Raji (cell line): ENCODE measurements at regions not wholly inside any gene's neighbourhood (a gene's known extent, or its start where the extent isn't known, plus 50 kb on each side); places are given as distances from the start of the nearest gene placed in this dataset.

ENCODE experiments used
- POLR2A ChIP-seq: IDR thresholded peaks from 2 replicates; pipeline ENCODE4 v1.6.1; 2011; ENCODE audit warnings: low read depth, low read length, control low read depth; ENCODE audit not compliant: insufficient read depth

DNA sequence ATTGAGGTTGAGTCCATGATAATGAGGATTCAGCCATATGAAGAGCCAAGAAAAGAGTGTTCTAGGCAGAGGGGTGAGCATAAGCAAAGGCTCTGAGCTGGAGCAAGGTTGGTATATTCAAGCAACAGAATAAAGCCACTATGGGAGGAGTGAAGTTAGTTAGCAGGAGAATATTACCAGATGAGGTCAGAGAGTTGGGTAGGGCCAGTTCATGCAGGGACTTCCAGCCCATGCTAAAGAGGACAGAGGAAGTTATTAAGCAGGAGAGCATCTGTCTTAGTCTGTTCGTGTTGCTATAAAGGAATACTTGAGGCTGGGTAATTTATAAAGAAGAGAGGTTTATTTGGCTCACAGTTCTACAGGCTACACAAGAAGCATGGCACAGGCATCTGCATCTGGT lies 57.1 kb upstream of the ATG10 start:
- TF ChIP-seq POLR2A = no peak

DNA sequence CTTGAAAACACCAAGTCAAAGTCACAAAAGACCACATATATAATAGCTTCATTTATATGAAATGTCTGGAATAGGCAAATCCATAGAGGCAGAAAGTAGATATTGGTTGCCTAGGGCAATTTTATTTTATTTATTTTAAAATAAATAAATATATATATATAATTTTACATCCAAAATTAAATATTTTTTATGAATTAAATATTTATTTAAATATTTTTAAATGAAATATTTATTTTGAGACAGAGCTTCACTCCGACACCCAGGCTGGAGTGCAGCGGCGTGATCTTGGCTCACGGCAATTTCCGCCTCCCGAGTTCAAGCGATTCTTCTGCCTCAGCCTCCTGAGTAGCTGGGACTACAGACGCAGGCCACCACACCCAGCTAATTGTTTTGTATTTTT lies 58.9 kb upstream of the ATG10 start:
- TF ChIP-seq POLR2A = no peak

DNA sequence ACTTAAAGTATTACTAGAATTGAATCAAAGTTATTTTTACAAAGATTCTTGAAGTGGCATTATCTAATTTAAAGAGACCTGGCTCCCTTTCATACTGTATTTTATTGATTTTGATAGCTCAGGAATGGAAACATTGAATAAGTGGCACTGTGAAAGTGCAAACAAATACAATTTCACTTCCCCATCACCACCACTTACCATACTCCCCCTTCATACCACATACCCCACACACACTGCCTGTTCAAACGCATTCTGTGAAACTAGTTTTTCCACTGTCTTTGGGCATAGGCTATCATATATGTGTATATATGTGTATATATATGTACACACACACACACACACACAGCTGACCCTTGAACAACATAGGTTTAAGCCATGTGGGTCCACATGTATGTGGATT lies 62.1 kb upstream of the ATG10 start:
- TF ChIP-seq POLR2A = no peak

- TF ChIP-seq POLR2A = no peak
Observed at GRCh38 chr5:81908771-81909170, 63.1 kb upstream of the ATG10 start.

DNA sequence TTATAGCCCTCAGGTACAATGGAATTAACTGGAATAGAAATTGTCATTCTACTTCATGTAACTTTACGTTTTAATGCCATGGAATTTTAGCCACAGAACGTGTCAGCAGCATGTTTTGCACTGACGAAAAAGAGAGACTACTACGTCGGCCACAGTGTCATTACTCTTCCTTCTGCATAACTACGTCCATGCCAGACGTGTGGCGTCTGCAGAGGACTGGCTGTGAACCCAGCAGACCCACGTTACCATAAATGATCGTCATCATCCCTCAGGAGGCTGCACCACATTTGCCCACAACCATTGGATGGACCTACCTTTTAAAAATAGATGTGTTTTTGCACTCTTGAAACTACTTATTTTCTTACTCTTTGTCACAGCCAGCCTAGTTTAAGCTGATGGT lies 63.8 kb upstream of the ATG10 start:
- TF ChIP-seq POLR2A = no peak

GRCh38 chr5:81907012-81907635 lies 64.7 kb upstream of the ATG10 start:
- no peak for TF ChIP-seq POLR2A

GRCh38 chr5:81906086-81906485 lies 65.7 kb upstream of the ATG10 start:
- no peak for TF ChIP-seq POLR2A

DNA sequence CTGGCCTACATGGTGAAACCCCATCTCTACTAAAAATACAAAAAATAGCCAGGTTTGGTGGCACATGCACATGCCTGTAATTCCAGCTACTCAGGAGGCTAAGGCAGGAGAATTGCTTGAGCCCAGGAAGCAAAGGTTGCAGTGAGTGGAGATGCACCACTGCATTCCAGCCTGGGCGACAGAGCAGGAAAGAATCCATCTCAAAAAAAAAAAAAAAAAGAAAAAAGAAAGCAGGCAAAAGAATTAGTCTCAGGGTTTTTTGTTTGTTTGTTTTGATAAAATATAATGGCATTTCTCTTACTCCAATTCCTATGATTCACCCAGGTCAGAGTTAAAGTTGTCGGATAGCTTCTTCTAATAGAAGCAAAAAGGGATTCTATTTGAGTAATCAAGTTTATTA lies 67.0 kb upstream of the ATG10 start:
- TF ChIP-seq POLR2A = no peak

GRCh38 chr5:81904166-81904565 lies 67.7 kb upstream of the ATG10 start:
- TF ChIP-seq POLR2A = no peak

DNA sequence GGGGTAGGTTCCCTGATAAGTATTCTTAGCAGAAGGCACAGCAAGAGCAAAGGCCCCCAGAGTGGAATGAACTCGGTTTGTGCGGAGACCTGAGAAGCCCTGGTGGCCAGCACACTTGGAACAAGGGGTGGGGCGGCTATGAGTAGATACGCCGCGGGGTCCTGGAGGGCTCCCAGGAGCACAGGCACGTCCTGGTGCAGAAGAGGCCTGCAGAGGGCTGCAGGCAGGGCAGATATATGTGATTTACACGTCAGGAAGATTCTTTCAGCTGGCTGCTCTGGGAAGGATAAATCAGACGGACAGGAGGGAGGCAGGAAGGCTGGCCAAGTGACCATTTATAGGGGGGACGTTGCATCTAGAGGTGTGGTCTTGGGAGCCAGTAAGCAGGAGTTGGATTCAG lies 70.2 kb upstream of the ATG10 start:
- no peak for TF ChIP-seq POLR2A

DNA sequence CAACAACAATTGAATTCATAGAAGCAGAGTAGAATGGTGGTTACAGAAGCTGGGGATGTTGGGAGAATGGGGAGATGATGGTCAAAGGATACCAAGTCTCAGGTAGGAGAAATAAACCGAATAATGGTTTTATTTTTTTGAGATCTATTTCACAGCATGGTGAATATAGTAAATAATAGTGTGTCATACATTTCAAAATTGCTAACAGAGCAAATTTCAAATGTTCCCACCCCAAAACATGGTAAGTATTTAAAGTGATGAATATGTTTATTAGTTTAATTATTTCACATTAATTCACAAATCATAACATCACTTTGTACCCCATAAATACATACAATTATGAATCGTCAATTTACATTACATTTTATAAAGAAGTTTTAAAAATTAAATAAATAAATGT lies 72.7 kb upstream of the ATG10 start:
- TF ChIP-seq POLR2A = no peak

- TF ChIP-seq POLR2A = no peak
Observed at GRCh38 chr5:81898403-81898802, 73.4 kb upstream of the ATG10 start.

GRCh38 chr5:81896764-81897163 lies 75.1 kb upstream of the ATG10 start:
- TF ChIP-seq POLR2A = no peak

DNA sequence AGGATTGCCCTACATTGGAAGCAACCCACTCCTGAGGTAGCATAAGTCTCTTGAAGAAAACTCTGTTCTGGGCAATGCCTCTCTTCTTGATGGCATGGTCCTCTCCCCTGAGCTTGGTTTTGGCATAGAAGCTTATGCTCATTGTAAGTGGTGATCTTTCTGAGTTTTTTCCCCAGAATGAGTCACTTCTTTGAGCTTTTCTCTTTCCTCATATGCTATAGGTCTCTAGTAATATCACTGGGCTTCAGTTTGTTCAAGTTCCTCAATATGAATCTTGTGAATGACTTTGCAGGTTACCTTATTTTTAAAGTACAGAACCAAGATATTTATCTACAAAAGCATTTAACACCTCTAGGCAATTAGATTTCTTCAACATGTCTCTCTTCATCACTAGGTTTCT lies 76.5 kb upstream of the ATG10 start:
- no peak for TF ChIP-seq POLR2A

DNA sequence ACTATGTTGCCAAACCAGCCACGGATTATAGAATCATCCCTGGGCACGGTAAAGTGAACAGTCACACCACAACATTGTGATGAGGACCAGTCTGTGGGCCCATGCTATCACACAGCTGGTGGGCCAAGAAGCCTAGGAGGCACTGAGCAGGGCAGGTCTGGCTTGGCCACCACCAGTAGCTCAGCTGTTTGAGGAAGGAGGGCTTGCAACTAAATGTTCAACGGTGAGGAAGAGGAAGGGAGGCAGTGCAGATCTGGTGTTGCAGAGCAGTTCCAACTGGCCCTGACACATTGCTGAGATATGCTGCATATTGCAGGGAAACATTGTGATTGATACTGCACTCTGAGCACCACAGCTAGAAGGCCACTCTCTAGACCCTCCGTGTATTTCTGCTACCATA lies 77.9 kb upstream of the ATG10 start:
- no peak for TF ChIP-seq POLR2A

- no peak for TF ChIP-seq POLR2A
Observed at GRCh38 chr5:81884871-81885270, 87.0 kb upstream of the ATG10 start.

DNA sequence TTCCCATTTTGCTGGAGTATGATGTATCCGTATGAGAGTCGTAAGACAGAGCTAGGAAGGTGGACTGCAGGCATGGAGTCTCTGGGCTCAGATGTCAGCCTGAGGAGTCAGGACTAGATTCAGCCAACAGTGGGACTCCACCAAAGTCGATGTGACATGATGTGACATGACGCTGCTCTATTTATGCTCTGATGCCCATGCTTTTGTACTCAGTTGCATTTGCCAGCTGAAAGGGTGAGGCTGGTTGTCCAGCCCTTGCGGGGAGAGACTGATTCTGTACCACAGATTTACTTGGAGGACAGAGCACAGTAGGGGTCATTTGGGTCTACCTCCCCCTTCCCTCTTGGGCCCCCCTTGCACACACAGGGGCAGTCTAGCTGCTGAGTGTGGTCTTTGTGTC lies 88.5 kb upstream of the ATG10 start:
- TF ChIP-seq POLR2A = no peak

- TF ChIP-seq POLR2A = no peak
Observed at GRCh38 chr5:81881595-81881994, 90.2 kb upstream of the ATG10 start.

GRCh38 chr5:81879936-81880335 lies 91.9 kb upstream of the ATG10 start:
- no peak for TF ChIP-seq POLR2A

DNA sequence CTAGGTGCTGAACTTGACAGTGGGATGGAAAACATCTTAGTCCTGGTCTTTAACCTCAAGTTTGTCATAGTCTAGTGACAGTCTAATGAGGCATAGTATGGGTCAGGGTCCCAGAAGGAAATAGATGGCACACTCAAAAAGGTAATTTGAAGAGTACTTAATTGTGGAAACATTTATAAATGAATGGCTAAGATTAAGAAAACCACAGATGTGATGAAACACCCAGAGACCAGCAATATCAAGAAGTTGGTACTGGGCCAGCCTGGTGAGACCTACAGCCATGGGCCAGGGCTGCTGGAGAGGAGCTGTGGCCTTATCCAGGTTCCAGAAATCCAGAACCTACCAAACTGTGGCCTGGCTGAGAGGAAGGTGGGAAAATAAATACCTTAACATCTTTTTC lies 93.5 kb upstream of the ATG10 start:
- no peak for TF ChIP-seq POLR2A
